ENCODE measurements at regions not wholly inside any gene's neighbourhood (a gene's known extent, or its start where the extent isn't known, plus 50 kb on each side); places are given as distances from the start of the nearest gene placed in this dataset.

- no peak for TF ChIP-seq REST (IDR thresholded peaks at IDR 0.05; ENCODE audit: unreplicated experiment)
- no peak for TF ChIP-seq JUNB (IDR thresholded peaks at IDR 0.05; ENCODE audit: unreplicated experiment)
- no peak for TF ChIP-seq ZNF462 (CRISPR knock-in tag; IDR thresholded peaks at IDR 0.05)
- no peak for TF ChIP-seq STAT1 (IDR thresholded peaks at IDR 0.05; ENCODE audit: unreplicated experiment)
- TF ChIP-seq POLR2AphosphoS5 (IDR thresholded peaks at IDR 0.05; ENCODE audit: low read depth) = no peak
Measured at GRCh38 chr12:107145397-107145796, 52.0 kb upstream of the CRY1 start (continued).

GRCh38 chr12:107148107-107148506 is 54.8 kb upstream of the CRY1 start:
- TF ChIP-seq REST (IDR thresholded peaks at IDR 0.05; ENCODE audit: unreplicated experiment) (no peak), JUNB (IDR thresholded peaks at IDR 0.05; ENCODE audit: unreplicated experiment) (no peak), POLR2AphosphoS5 (IDR thresholded peaks at IDR 0.05; ENCODE audit: low read depth) (no peak), CREB1 (CRISPR knock-in tag; IDR thresholded peaks at IDR 0.05; ENCODE audit: low read depth) (no peak), EZH2 (IDR thresholded peaks at IDR 0.05; ENCODE audit: low read depth, unreplicated experiment) (no peak), ZNF114 (CRISPR knock-in tag; IDR thresholded peaks at IDR 0.05) (no peak)
- Histone ChIP-seq H3K4me3 (no peak overlapping the region), H3K36me3 (ENCODE audit: insufficient read depth) (no peaks in the 10 kb centered on the region), H3F3A (replicated peaks; ENCODE audit: low read depth) (no peaks in the 10 kb centered on the region), H3K79me2 (replicated peaks; ENCODE audit: insufficient read depth) (no peaks in the 10 kb centered on the region), H3K27ac (ENCODE audit: low read depth) (no peak overlapping the region), H3K27me3 (ENCODE audit: insufficient read depth) (no peaks in the 10 kb centered on the region), H3K9me2 (ENCODE audit: insufficient read depth) (peaks cover 6% of the 10 kb centered on the region; the same call in 1 of the 2 replicates), H3K4me2 (no peak overlapping the region), H4K20me1 (replicated peaks; ENCODE audit: insufficient read depth) (no peaks in the 10 kb centered on the region), H3K4me1 (ENCODE audit: insufficient read depth) (no peaks in the 10 kb centered on the region), H2AFZ (no peak overlapping the region)
- Mint-ChIP-seq H3K9me3 (peaks cover 5% of the 10 kb centered on the region; the same call in 1 of the 3 replicates), H3K4me1 (no peaks in the 10 kb centered on the region), H3K36me3 (ENCODE audit: low read depth) (no peaks in the 10 kb centered on the region), H3K27me3 (ENCODE audit: insufficient read depth, low read depth, poor library complexity) (no peaks in the 10 kb centered on the region), H3K27ac (no peak overlapping the region), H3K4me3 (no peak overlapping the region)
- DNase-seq (ENCODE audit: low spot score) (no peak), ATAC-seq (no peak)

Measured in GM23338 (cell line).